Endothelial cell of umbilical vein (primary cell): ENCODE measurements at regions not wholly inside any gene's neighbourhood (a gene's known extent, or its start where the extent isn't known, plus 50 kb on each side); places are given as distances from the start of the nearest gene placed in this dataset.

Source experiments
- BruUV-seq: library from RNA; stranded (reverse); fragments of 400-500 nt; replicated peaks from 2 replicates; lab custom pipeline; 2021; lab: Mats Ljungman, UMichigan
- CTCF ChIA-PET: fragments of 300-600, 350-600 bp; sonication (Branson Sonifier 250); formaldehyde crosslinking; loops from one replicate; lab custom pipeline; 2021; ENCODE audit warnings: antibody characterized with exemption, inconsistent platforms; lab: Charles Lee
- POLR2A ChIA-PET: fragments of 300-600, 350-600 bp; sonication (Branson Sonifier 250); formaldehyde crosslinking; loops from one replicate; lab custom pipeline; 2021; ENCODE audit warnings: antibody characterized with exemption, inconsistent platforms; lab: Charles Lee
- DNase-seq: peaks from one replicate; pipeline ENCODE4 v3.0.0-alpha.2; 2011; ENCODE audit warnings: low read depth, low spot score
- FAIRE-seq: peaks from 2 replicates; lab custom pipeline; 2011; peaks lifted over from hg19 to GRCh38; lab: Jason Lieb, UNC
- H2AFZ ChIP-seq: 2 replicates; pipeline ENCODE4 v1.6.0; 2012; ENCODE audit warnings: low read depth, low read length, control low read depth, inconsistent platforms
- H3K27ac ChIP-seq: 2 replicates; pipeline ENCODE4 v1.5.1; 2011; ENCODE audit warnings: low read depth, mild to moderate bottlenecking, control low read depth, low read length, moderate library complexity; ENCODE audit not compliant: insufficient read depth
- H3K27me3 ChIP-seq, 2 experiments: 2 replicates each; pipeline versions ENCODE4 v1.6.0 to v1.6.1; 2011; ENCODE audit warnings: low read length in 2 of 2, mixed read lengths in 1 of 2; ENCODE audit not compliant: control insufficient read depth in 2 of 2, insufficient read depth in 2 of 2
- H3K36me3 ChIP-seq, 2 experiments: 2 replicates in 1 of 2; 3 replicates in 1 of 2; pipeline ENCODE4 v1.5.1; 2011; ENCODE audit warnings: low read length in 2 of 2, mild to moderate bottlenecking in 1 of 2, moderate library complexity in 1 of 2; ENCODE audit not compliant: control insufficient read depth in 2 of 2, insufficient read depth in 2 of 2; ENCODE audit errors: extremely low read depth in 1 of 2
- H3K4me1 ChIP-seq: 3 replicates; pipeline ENCODE4 v1.5.1; 2011; ENCODE audit warnings: mild to moderate bottlenecking, low read length; ENCODE audit not compliant: control insufficient read depth, insufficient read depth; ENCODE audit errors: extremely low read depth
- H3K4me2 ChIP-seq: 2 replicates; pipeline ENCODE4 v1.6.1; 2011; ENCODE audit warnings: low read length, control low read depth, mixed read lengths; ENCODE audit not compliant: insufficient read depth
- H3K4me3 ChIP-seq, 3 experiments: fragments of 200-600 bp in 1 of 3; sonication (generic), shearing (Covaris generic) in 1 of 3; replicated peaks in 1 of 3; 2 replicates each; pipeline ENCODE4 v1.5.1; 2011 to 2016; ENCODE audit warnings: control low read depth in 3 of 3, low read length in 3 of 3, mild to moderate bottlenecking in 2 of 3, inconsistent platforms in 1 of 3, low read depth in 1 of 3, moderate library complexity in 1 of 3; ENCODE audit not compliant: insufficient read depth in 1 of 3
- H3K79me2 ChIP-seq: 2 replicates; pipeline ENCODE4 v1.6.0; 2012; ENCODE audit warnings: low read length, inconsistent platforms; ENCODE audit not compliant: control insufficient read depth, insufficient read depth
- H3K9ac ChIP-seq: replicated peaks from 2 replicates; pipeline ENCODE3; 2011; ENCODE audit warnings: low read length, control low read depth; ENCODE audit not compliant: insufficient read depth; ENCODE audit errors: extremely low read depth
- H3K9me1 ChIP-seq: replicated peaks from 3 replicates; pipeline ENCODE4 v1.6.0; 2011; ENCODE audit warnings: mild to moderate bottlenecking, low read length; ENCODE audit not compliant: control insufficient read depth, insufficient read depth; ENCODE audit errors: extremely low read depth
- H3K9me3 ChIP-seq: replicated peaks from 2 replicates; pipeline ENCODE4 v1.5.1; 2012; ENCODE audit warnings: low read length, inconsistent platforms; ENCODE audit not compliant: control insufficient read depth, insufficient read depth
- H4K20me1 ChIP-seq: replicated peaks from 2 replicates; pipeline ENCODE3; 2011; ENCODE audit warnings: mild to moderate bottlenecking, low read length; ENCODE audit not compliant: control insufficient read depth, insufficient read depth; ENCODE audit errors: extremely low read depth
- EZH2 ChIP-seq: IDR thresholded peaks from 2 replicates; pipeline ENCODE4 v1.6.1; 2012; ENCODE audit warnings: borderline replicate concordance, low read depth, mild to moderate bottlenecking, moderate library complexity, low read length, inconsistent platforms; ENCODE audit not compliant: severe bottlenecking
- FOS ChIP-seq: IDR thresholded peaks from 2 replicates; pipeline ENCODE4 v1.6.1; 2011; ENCODE audit warnings: mild to moderate bottlenecking, low read length, moderate library complexity, borderline replicate concordance; ENCODE audit not compliant: insufficient read depth
- GATA2 ChIP-seq: IDR thresholded peaks from 2 replicates; pipeline ENCODE4 v1.7.0; 2011; ENCODE audit warnings: low read depth, mild to moderate bottlenecking, moderate library complexity, mixed read lengths, low read length; ENCODE audit not compliant: insufficient read length, insufficient read depth
- JUN ChIP-seq: IDR thresholded peaks from 2 replicates; pipeline ENCODE4 v1.6.1; 2011; ENCODE audit warnings: borderline replicate concordance, low read depth; ENCODE audit not compliant: insufficient read length, insufficient read depth
- MAX ChIP-seq: IDR thresholded peaks from 2 replicates; pipeline ENCODE4 v1.6.1; 2011; ENCODE audit not compliant: insufficient read depth, insufficient read length
- MYC ChIP-seq: IDR thresholded peaks from one replicate; pipeline ENCODE4 v1.6.1; 2011; ENCODE audit warnings: mild to moderate bottlenecking, low read depth, low read length
- POLR2A ChIP-seq: IDR thresholded peaks from 2 replicates; pipeline ENCODE4 v1.6.1; 2012; ENCODE audit warnings: low read depth, mild to moderate bottlenecking, control low read depth, low read length
- POLR2AphosphoS5 ChIP-seq: IDR thresholded peaks from 2 replicates; pipeline ENCODE4 v1.6.1; 2012; ENCODE audit warnings: low read depth, mild to moderate bottlenecking, control low read depth, low read length, moderate library complexity; ENCODE audit not compliant: insufficient read depth
- dilution Hi-C: fragments of 300-500 bp; cut with MboI; formaldehyde crosslinking; loops from one replicate; pipeline ENCODE4 v1.15.0; 2019; ENCODE audit warnings: low sequenced_read_pairs; ENCODE audit not compliant: extremely low pct_ligation_motif_present
- intact Hi-C: fragments of 100-400 bp; cut with micrococcal nuclease; formaldehyde crosslinking; loops from one replicate; pipeline ENCODE4 v1.10.0; 2022
- TF ChIP-seq, protein P1 (sequence below), 2 donors: IDR thresholded peaks; 1 replicate in 1 of 2; 2 replicates in 1 of 2; pipeline ENCODE4 v1.5.1; 2011; ENCODE audit warnings: low read length in 2 of 2, mild to moderate bottlenecking in 2 of 2, moderate library complexity in 2 of 2, control low read depth in 1 of 2, inconsistent platforms in 1 of 2, low read depth in 1 of 2; ENCODE audit not compliant: insufficient read depth in 1 of 2; ENCODE audit errors: extremely low read depth in 1 of 2

DNA sequence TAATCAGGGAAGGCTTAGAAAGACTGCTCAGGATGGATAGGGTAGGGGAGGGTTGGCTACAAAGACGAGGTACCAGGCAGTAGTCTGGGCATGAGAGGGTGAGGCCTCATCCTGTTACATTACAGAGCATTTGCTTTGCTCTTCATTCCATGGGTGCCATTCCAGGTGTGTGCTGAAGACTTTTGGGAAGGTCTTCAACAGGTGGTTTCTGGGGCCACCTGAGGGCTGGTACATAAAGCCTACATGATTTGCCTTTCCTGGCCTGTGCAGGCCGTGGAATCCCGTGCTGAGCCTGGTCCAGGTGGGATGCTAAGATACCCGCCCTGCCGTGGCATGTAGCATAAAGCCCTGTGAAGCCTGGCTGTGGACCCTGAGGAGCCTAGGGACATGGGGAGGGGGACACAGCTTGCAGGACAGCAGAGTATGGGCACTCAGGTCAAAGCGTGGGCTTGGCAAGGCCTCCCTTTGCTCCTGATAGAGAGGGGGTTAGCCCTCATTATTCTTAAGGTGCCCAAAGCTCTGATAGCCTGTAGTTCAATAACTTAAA is 55.6 kb upstream of the ZNF536 start:
- Histone ChIP-seq H3K27ac (no peak overlapping the region), H3K9me1 (no peaks in the 10 kb centered on the region), H3K27me3 (no peaks in the 10 kb centered on the region), H3K4me1 (no peaks in the 10 kb centered on the region), H4K20me1 (no peaks in the 10 kb centered on the region), H3K36me3 (no peaks in the 10 kb centered on the region), H3K9me3 (peaks cover 3% of the 10 kb centered on the region), H3K4me2 (no peak overlapping the region), H3K79me2 (no peaks in the 10 kb centered on the region), H3K4me3 (no peak overlapping the region), H3K9ac (no peak overlapping the region), H2AFZ (no peak overlapping the region)
- DNase-seq (no peak), FAIRE-seq (no peak)
- TF ChIP-seq GATA2 = no peak
- no peak for TF ChIP-seq JUN
- no peak for TF ChIP-seq MYC
- TF ChIP-seq, protein P1, sequence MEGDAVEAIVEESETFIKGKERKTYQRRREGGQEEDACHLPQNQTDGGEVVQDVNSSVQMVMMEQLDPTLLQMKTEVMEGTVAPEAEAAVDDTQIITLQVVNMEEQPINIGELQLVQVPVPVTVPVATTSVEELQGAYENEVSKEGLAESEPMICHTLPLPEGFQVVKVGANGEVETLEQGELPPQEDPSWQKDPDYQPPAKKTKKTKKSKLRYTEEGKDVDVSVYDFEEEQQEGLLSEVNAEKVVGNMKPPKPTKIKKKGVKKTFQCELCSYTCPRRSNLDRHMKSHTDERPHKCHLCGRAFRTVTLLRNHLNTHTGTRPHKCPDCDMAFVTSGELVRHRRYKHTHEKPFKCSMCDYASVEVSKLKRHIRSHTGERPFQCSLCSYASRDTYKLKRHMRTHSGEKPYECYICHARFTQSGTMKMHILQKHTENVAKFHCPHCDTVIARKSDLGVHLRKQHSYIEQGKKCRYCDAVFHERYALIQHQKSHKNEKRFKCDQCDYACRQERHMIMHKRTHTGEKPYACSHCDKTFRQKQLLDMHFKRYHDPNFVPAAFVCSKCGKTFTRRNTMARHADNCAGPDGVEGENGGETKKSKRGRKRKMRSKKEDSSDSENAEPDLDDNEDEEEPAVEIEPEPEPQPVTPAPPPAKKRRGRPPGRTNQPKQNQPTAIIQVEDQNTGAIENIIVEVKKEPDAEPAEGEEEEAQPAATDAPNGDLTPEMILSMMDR (IDR thresholded peaks at IDR 0.05; ENCODE audit: extremely low read depth in 1 of 2, insufficient read depth in 1 of 2, low read depth in 1 of 2, low read length in 2 of 2) = no peak
- no peak for TF ChIP-seq FOS
- TF ChIP-seq MAX = no peak
- TF ChIP-seq POLR2AphosphoS5 = no peak
- TF ChIP-seq POLR2A = no peak
- TF ChIP-seq EZH2 = no peak
- dilution Hi-C loops = no loop called here
- BruUV-seq = no TSS peak
- intact Hi-C loops = no loop called here
- POLR2A ChIA-PET = no interaction called here
- CTCF ChIA-PET = no interaction called here
